ENCODE measurements at regions not wholly inside any gene's neighbourhood (a gene's known extent, or its start where the extent isn't known, plus 50 kb on each side); places are given as distances from the start of the nearest gene placed in this dataset.

DNA sequence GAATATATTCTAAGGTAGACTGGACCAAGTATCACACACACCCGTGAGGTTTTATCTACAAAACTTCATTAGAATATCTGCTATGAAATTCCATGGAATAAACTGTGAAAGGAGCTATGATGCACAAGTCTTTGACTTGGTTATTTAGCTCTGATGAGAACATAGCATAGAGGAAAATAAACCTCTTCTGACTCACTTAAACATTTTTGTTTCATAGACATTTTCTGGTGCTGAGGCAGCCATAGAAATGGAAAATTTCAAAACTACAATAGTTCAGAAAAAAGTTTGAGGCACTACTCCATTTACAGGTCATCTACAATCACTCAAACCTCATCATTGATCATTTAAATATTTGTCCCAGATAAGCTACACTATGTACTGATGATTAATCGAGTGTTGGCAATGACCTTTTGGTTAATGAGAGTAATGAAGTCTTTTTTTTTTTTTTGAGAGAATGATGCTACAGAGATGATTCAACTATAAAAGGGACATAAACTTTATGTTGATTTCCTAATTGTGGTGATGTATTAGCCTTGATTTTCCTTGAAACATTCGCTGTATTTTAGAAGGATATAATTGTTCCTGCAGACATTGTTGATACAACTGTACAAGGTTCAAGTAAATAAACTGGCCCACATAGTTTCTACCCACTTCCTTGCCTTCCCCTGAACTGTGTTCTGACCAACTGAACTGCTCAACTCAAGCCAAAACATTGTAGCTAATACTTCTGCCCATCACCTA is 77.5 kb downstream of the AREG start:
- Histone ChIP-seq H3K9me2 (ENCODE audit: insufficient read depth, low read length) (no peaks in the 10 kb centered on the region; the same call in 1 of the 2 replicates), H4K20me1 (ENCODE audit: insufficient read depth, low read length) (no peaks in the 10 kb centered on the region), H3K36me3 (ENCODE audit: insufficient read depth, low read length) (no peaks in the 10 kb centered on the region), H3K9me3 (ENCODE audit: low read length) (no peaks in the 10 kb centered on the region), H3K27ac (ENCODE audit: low read depth, low read length, poor library complexity, severe bottlenecking) (no peak overlapping the region), H2AFZ (ENCODE audit: low read length) (no peak overlapping the region), H3K4me3 (ENCODE audit: low read depth, low read length, poor library complexity, severe bottlenecking) (no peak overlapping the region), H3K79me2 (ENCODE audit: insufficient read depth, low read depth, low read length) (no peaks in the 10 kb centered on the region), H3K4me1 (ENCODE audit: insufficient read depth, low read length, poor library complexity, severe bottlenecking) (no peaks in the 10 kb centered on the region), H3K4me2 (ENCODE audit: low read length) (no peak overlapping the region)
- no peak for DNase-seq (ENCODE audit: low spot score)
- TF ChIP-seq CTCF (conservative IDR thresholded peaks at IDR 0.05; ENCODE audit: low read length) (no peak), EZH2phosphoT487 (IDR thresholded peaks at IDR 0.05; ENCODE audit: borderline replicate concordance, low read depth, low read length) (no peak)
- CTCF ChIA-PET (ENCODE audit: unreplicated experiment) = no interaction called here
- POLR2A ChIA-PET = no interaction called here
- no TSS peak for BruUV-seq (replicated peaks)
- intact Hi-C loops (cut with micrococcal nuclease; ENCODE audit: unreplicated experiment) = no loop called here

- ChIA-PET POLR2A (no interaction called here), CTCF (ENCODE audit: unreplicated experiment) (no interaction called here)
- H3K36me3 ChIP-seq (ENCODE audit: insufficient read depth, low read length) = no peaks in the 10 kb centered on the region
- H3K79me2 ChIP-seq (ENCODE audit: insufficient read depth, low read depth, low read length) = no peaks in the 10 kb centered on the region
- no peaks in the 10 kb centered on the region for H4K20me1 ChIP-seq (ENCODE audit: insufficient read depth, low read length)
- no peak overlapping the region for H3K27ac ChIP-seq (ENCODE audit: low read depth, low read length, poor library complexity, severe bottlenecking)
- no peak overlapping the region for H3K4me2 ChIP-seq (ENCODE audit: low read length)
- no peak overlapping the region for H3K4me3 ChIP-seq (ENCODE audit: low read depth, low read length, poor library complexity, severe bottlenecking)
- H3K9me2 ChIP-seq (ENCODE audit: insufficient read depth, low read length) = no peaks in the 10 kb centered on the region; the same call in 1 of the 2 replicates
- intact Hi-C loops (cut with micrococcal nuclease; ENCODE audit: unreplicated experiment) = no loop called here
- H3K9me3 ChIP-seq (ENCODE audit: low read length) = no peaks in the 10 kb centered on the region
- no peaks in the 10 kb centered on the region for H3K4me1 ChIP-seq (ENCODE audit: insufficient read depth, low read length, poor library complexity, severe bottlenecking)
- no peak for TF ChIP-seq CTCF (conservative IDR thresholded peaks at IDR 0.05; ENCODE audit: low read length)
- no peak for TF ChIP-seq EZH2phosphoT487 (IDR thresholded peaks at IDR 0.05; ENCODE audit: borderline replicate concordance, low read depth, low read length)
- BruUV-seq (replicated peaks) = no TSS peak
- H2AFZ ChIP-seq (ENCODE audit: low read length) = no peak overlapping the region
- no peak for DNase-seq (ENCODE audit: low spot score)
These were observed 78.2 kb downstream of the AREG start for GRCh38 chr4:74523096-74523495.

GRCh38 chr4:74524985-74525384 is 80.0 kb downstream of the AREG start:
- no peak for DNase-seq (ENCODE audit: low spot score)
- Histone ChIP-seq H3K9me3 (ENCODE audit: low read length) (no peaks in the 10 kb centered on the region), H2AFZ (ENCODE audit: low read length) (no peak overlapping the region), H3K27ac (ENCODE audit: low read depth, low read length, poor library complexity, severe bottlenecking) (no peak overlapping the region), H3K4me2 (ENCODE audit: low read length) (no peak overlapping the region), H3K9me2 (ENCODE audit: insufficient read depth, low read length) (no peaks in the 10 kb centered on the region; the same call in 1 of the 2 replicates), H4K20me1 (ENCODE audit: insufficient read depth, low read length) (no peaks in the 10 kb centered on the region), H3K4me1 (ENCODE audit: insufficient read depth, low read length, poor library complexity, severe bottlenecking) (no peaks in the 10 kb centered on the region), H3K79me2 (ENCODE audit: insufficient read depth, low read depth, low read length) (no peaks in the 10 kb centered on the region), H3K36me3 (ENCODE audit: insufficient read depth, low read length) (no peaks in the 10 kb centered on the region), H3K4me3 (ENCODE audit: low read depth, low read length, poor library complexity, severe bottlenecking) (no peak overlapping the region)
- intact Hi-C loops (cut with micrococcal nuclease; ENCODE audit: unreplicated experiment) = no loop called here
- CTCF ChIA-PET (ENCODE audit: unreplicated experiment) = no interaction called here
- POLR2A ChIA-PET = interaction anchor here (0.7 kb wide), 1 partner anchor 42 kb away, joined by 3 read pairs; no protein-coding TSS in a partner anchor
- TF ChIP-seq CTCF (conservative IDR thresholded peaks at IDR 0.05; ENCODE audit: low read length) (no peak), EZH2phosphoT487 (IDR thresholded peaks at IDR 0.05; ENCODE audit: borderline replicate concordance, low read depth, low read length) (no peak)
- BruUV-seq (replicated peaks) = no TSS peak

Data from OCI-LY7 (cell line).